ENCODE measurements at regions not wholly inside any gene's neighbourhood (a gene's known extent, or its start where the extent isn't known, plus 50 kb on each side); places are given as distances from the start of the nearest gene placed in this dataset.
"Not testable (repeated sequence)": the region's sequence is repeated elsewhere in the genome, so short reads cannot be mapped to it uniquely, and the experiment has no call there.

GRCh38 chr4:120202222-120202621, 135.6 kb upstream of the MAD2L1 start:
- Mint-ChIP-seq H3K36me3 (ENCODE audit: insufficient read depth) (no peaks in the 10 kb centered on the region), H3K27me3 (peaks cover 14% of the 10 kb centered on the region), H3K4me3 (no peak overlapping the region), H3K27ac (ENCODE audit: low read depth) (no peak overlapping the region), H3K9me3 (peaks cover 9% of the 10 kb centered on the region), H3K4me1 (no peaks in the 10 kb centered on the region)
- DNase-seq (ENCODE audit: low spot score in 2 of 2) = no peak
- ATAC-seq (replicated peaks; ENCODE audit: extremely low read depth, poor library complexity, severe bottlenecking) = no peak

- ATAC-seq (replicated peaks; ENCODE audit: extremely low read depth, poor library complexity, severe bottlenecking); H3K27ac Mint-ChIP-seq (ENCODE audit: low read depth); H3K4me3 Mint-ChIP-seq; H3K4me1 Mint-ChIP-seq; H3K9me3 Mint-ChIP-seq; H3K36me3 Mint-ChIP-seq (ENCODE audit: insufficient read depth); DNase-seq (ENCODE audit: low spot score in 2 of 2): not testable (repeated sequence)
- H3K27me3 Mint-ChIP-seq = peaks cover 14% of the 10 kb centered on the region
Measured at GRCh38 chr4:120200573-120201110, 134.0 kb upstream of the MAD2L1 start.

GRCh38 chr4:120198411-120198810, 131.8 kb upstream of the MAD2L1 start:
- no peak overlapping the region for H3K4me3 Mint-ChIP-seq
- no peak overlapping the region for H3K27ac Mint-ChIP-seq (ENCODE audit: low read depth)
- no peaks in the 10 kb centered on the region for H3K36me3 Mint-ChIP-seq (ENCODE audit: insufficient read depth)
- H3K4me1 Mint-ChIP-seq = no peaks in the 10 kb centered on the region
- DNase-seq (ENCODE audit: low spot score in 2 of 2) = no peak
- no peak for ATAC-seq (replicated peaks; ENCODE audit: extremely low read depth, poor library complexity, severe bottlenecking)
- peaks cover 6% of the 10 kb centered on the region for H3K9me3 Mint-ChIP-seq
- H3K27me3 Mint-ChIP-seq = peaks cover 14% of the 10 kb centered on the region

GRCh38 chr4:120177603-120178002, 111.0 kb upstream of the MAD2L1 start:
- DNase-seq (ENCODE audit: low spot score in 2 of 2) (no peak), ATAC-seq (replicated peaks; ENCODE audit: extremely low read depth, poor library complexity, severe bottlenecking) (no peak)
- no peaks in the 10 kb centered on the region for H3K4me1 Mint-ChIP-seq
- H3K36me3 Mint-ChIP-seq (ENCODE audit: insufficient read depth) = no peaks in the 10 kb centered on the region
- no peak overlapping the region for H3K27ac Mint-ChIP-seq (ENCODE audit: low read depth)
- peaks cover 5% of the 10 kb centered on the region for H3K9me3 Mint-ChIP-seq
- no peak overlapping the region for H3K4me3 Mint-ChIP-seq
- peaks cover 36% of the 10 kb centered on the region for H3K27me3 Mint-ChIP-seq

- Mint-ChIP-seq H3K4me1 (no peaks in the 10 kb centered on the region), H3K9me3 (peaks cover 5% of the 10 kb centered on the region), H3K27ac (ENCODE audit: low read depth) (no peak overlapping the region), H3K36me3 (ENCODE audit: insufficient read depth) (no peaks in the 10 kb centered on the region), H3K4me3 (no peak overlapping the region), H3K27me3 (peaks cover 36% of the 10 kb centered on the region)
- DNase-seq (ENCODE audit: low spot score in 2 of 2) (no peak), ATAC-seq (replicated peaks; ENCODE audit: extremely low read depth, poor library complexity, severe bottlenecking) (no peak)
Measured at GRCh38 chr4:120175272-120175671, 108.6 kb upstream of the MAD2L1 start.

- no peaks in the 10 kb centered on the region for H3K27me3 Mint-ChIP-seq
- no peak overlapping the region for H3K27ac Mint-ChIP-seq (ENCODE audit: low read depth)
- no peaks in the 10 kb centered on the region for H3K36me3 Mint-ChIP-seq (ENCODE audit: insufficient read depth)
- DNase-seq (ENCODE audit: low spot score in 2 of 2) = no peak
- H3K9me3 Mint-ChIP-seq = no peaks in the 10 kb centered on the region
- no peaks in the 10 kb centered on the region for H3K4me1 Mint-ChIP-seq
- ATAC-seq (replicated peaks; ENCODE audit: extremely low read depth, poor library complexity, severe bottlenecking) = no peak
- no peak overlapping the region for H3K4me3 Mint-ChIP-seq
Measured at GRCh38 chr4:120163895-120164294, 97.2 kb upstream of the MAD2L1 start.

GRCh38 chr4:120158841-120159463, 92.3 kb upstream of the MAD2L1 start:
- H3K27me3 Mint-ChIP-seq = no peaks in the 10 kb centered on the region
- no peak overlapping the region for H3K27ac Mint-ChIP-seq (ENCODE audit: low read depth)
- H3K4me1 Mint-ChIP-seq = no peaks in the 10 kb centered on the region
- ATAC-seq (replicated peaks; ENCODE audit: extremely low read depth, poor library complexity, severe bottlenecking) (no peak), DNase-seq (ENCODE audit: low spot score in 2 of 2) (no peak)
- no peaks in the 10 kb centered on the region for H3K36me3 Mint-ChIP-seq (ENCODE audit: insufficient read depth)
- H3K9me3 Mint-ChIP-seq = no peaks in the 10 kb centered on the region
- no peak overlapping the region for H3K4me3 Mint-ChIP-seq

- Mint-ChIP-seq H3K27ac (ENCODE audit: low read depth) (no peak overlapping the region), H3K9me3 (no peaks in the 10 kb centered on the region), H3K36me3 (ENCODE audit: insufficient read depth) (no peaks in the 10 kb centered on the region), H3K4me1 (no peaks in the 10 kb centered on the region), H3K27me3 (no peaks in the 10 kb centered on the region), H3K4me3 (no peak overlapping the region)
- DNase-seq (ENCODE audit: low spot score in 2 of 2) (no peak), ATAC-seq (replicated peaks; ENCODE audit: extremely low read depth, poor library complexity, severe bottlenecking) (no peak)
Measured at GRCh38 chr4:120158046-120158445, 91.4 kb upstream of the MAD2L1 start.

GRCh38 chr4:120156120-120156718, 89.6 kb upstream of the MAD2L1 start:
- Mint-ChIP-seq H3K4me3 (no peak overlapping the region), H3K4me1 (no peaks in the 10 kb centered on the region), H3K36me3 (ENCODE audit: insufficient read depth) (no peaks in the 10 kb centered on the region), H3K27me3 (no peaks in the 10 kb centered on the region), H3K9me3 (no peaks in the 10 kb centered on the region), H3K27ac (ENCODE audit: low read depth) (no peak overlapping the region)
- no peak for ATAC-seq (replicated peaks; ENCODE audit: extremely low read depth, poor library complexity, severe bottlenecking)
- DNase-seq (ENCODE audit: low spot score in 2 of 2) = peak in 1 of 2 donors; percentile 16

GRCh38 chr4:120155287-120155686, 88.6 kb upstream of the MAD2L1 start:
- Mint-ChIP-seq H3K4me3 (no peak overlapping the region), H3K9me3 (no peaks in the 10 kb centered on the region), H3K27me3 (no peaks in the 10 kb centered on the region), H3K4me1 (no peaks in the 10 kb centered on the region), H3K36me3 (ENCODE audit: insufficient read depth) (no peaks in the 10 kb centered on the region), H3K27ac (ENCODE audit: low read depth) (no peak overlapping the region)
- DNase-seq (ENCODE audit: low spot score in 2 of 2) = no peak
- no peak for ATAC-seq (replicated peaks; ENCODE audit: extremely low read depth, poor library complexity, severe bottlenecking)

GRCh38 chr4:120144634-120145033, 78.0 kb upstream of the MAD2L1 start:
- peaks cover 1% of the 10 kb centered on the region for H3K36me3 Mint-ChIP-seq (ENCODE audit: insufficient read depth)
- peaks cover 4% of the 10 kb centered on the region for H3K27me3 Mint-ChIP-seq
- ATAC-seq (replicated peaks; ENCODE audit: extremely low read depth, poor library complexity, severe bottlenecking) (no peak), DNase-seq (ENCODE audit: low spot score in 2 of 2) (no peak)
- no peak overlapping the region for H3K27ac Mint-ChIP-seq (ENCODE audit: low read depth)
- no peaks in the 10 kb centered on the region for H3K4me1 Mint-ChIP-seq
- no peaks in the 10 kb centered on the region for H3K9me3 Mint-ChIP-seq
- no peak overlapping the region for H3K4me3 Mint-ChIP-seq

GRCh38 chr4:120144041-120144440, 77.4 kb upstream of the MAD2L1 start:
- DNase-seq (ENCODE audit: low spot score in 2 of 2) (no peak), ATAC-seq (replicated peaks; ENCODE audit: extremely low read depth, poor library complexity, severe bottlenecking) (no peak)
- no peaks in the 10 kb centered on the region for H3K27me3 Mint-ChIP-seq
- H3K9me3 Mint-ChIP-seq = no peaks in the 10 kb centered on the region
- no peak overlapping the region for H3K4me3 Mint-ChIP-seq
- no peak overlapping the region for H3K27ac Mint-ChIP-seq (ENCODE audit: low read depth)
- peaks cover 1% of the 10 kb centered on the region for H3K36me3 Mint-ChIP-seq (ENCODE audit: insufficient read depth)
- H3K4me1 Mint-ChIP-seq = no peaks in the 10 kb centered on the region

GRCh38 chr4:120139392-120139791, 72.7 kb upstream of the MAD2L1 start:
- no peaks in the 10 kb centered on the region for H3K9me3 Mint-ChIP-seq
- no peak overlapping the region for H3K4me3 Mint-ChIP-seq
- H3K27ac Mint-ChIP-seq (ENCODE audit: low read depth) = no peak overlapping the region
- DNase-seq (ENCODE audit: low spot score in 2 of 2) = no peak
- no peaks in the 10 kb centered on the region for H3K36me3 Mint-ChIP-seq (ENCODE audit: insufficient read depth)
- no peak for ATAC-seq (replicated peaks; ENCODE audit: extremely low read depth, poor library complexity, severe bottlenecking)
- no peaks in the 10 kb centered on the region for H3K4me1 Mint-ChIP-seq
- peaks cover 6% of the 10 kb centered on the region for H3K27me3 Mint-ChIP-seq
